NCI-H187 (cell line): ENCODE measurements at regions not wholly inside any gene's neighbourhood (a gene's known extent, or its start where the extent isn't known, plus 50 kb on each side); places are given as distances from the start of the nearest gene placed in this dataset.
"Not testable (repeated sequence)": the region's sequence is repeated elsewhere in the genome, so short reads cannot be mapped to it uniquely, and the experiment has no call there.

ENCODE experiments used
- DNase-seq, 2 experiments: peaks; one replicate each; lab custom pipeline; 2025; lab: John Stamatoyannopoulos, UW

GRCh38 chr2:234558642-234559041 is 61.8 kb upstream of the ARL4C start:
- no peak for DNase-seq

GRCh38 chr2:234556848-234557573 is 60.1 kb upstream of the ARL4C start:
- no peak for DNase-seq

GRCh38 chr2:234555616-234556249 is 58.9 kb upstream of the ARL4C start:
- DNase-seq: no peak

- DNase-seq: no peak
Measured at GRCh38 chr2:234555161-234555560, 58.3 kb upstream of the ARL4C start.

- DNase-seq: not testable (repeated sequence)
Measured at GRCh38 chr2:234553223-234553622, 56.3 kb upstream of the ARL4C start.

GRCh38 chr2:234550511-234551107 is 53.7 kb upstream of the ARL4C start:
- DNase-seq: peak in 1 of 2 experiments; percentile 27

GRCh38 chr2:234550056-234550455 is 53.2 kb upstream of the ARL4C start:
- no peak for DNase-seq

GRCh38 chr2:234548695-234549420 is 52.0 kb upstream of the ARL4C start:
- no peak for DNase-seq

- DNase-seq: no peak
Measured at GRCh38 chr2:234546770-234547169, 49.9 kb upstream of the ARL4C start.
